WERI-Rb-1 (cell line): ENCODE measurements at regions not wholly inside any gene's neighbourhood (a gene's known extent, or its start where the extent isn't known, plus 50 kb on each side); places are given as distances from the start of the nearest gene placed in this dataset.
"Not testable (repeated sequence)": the region's sequence is repeated elsewhere in the genome, so short reads cannot be mapped to it uniquely, and the experiment has no call there.

Source experiments
- DNase-seq: peaks from one replicate; pipeline ENCODE4 v3.0.0-alpha.2; 2020
- H3K27ac ChIP-seq: fragments of 250-450 bp; sonication (Bioruptor Pico); 2 replicates; pipeline ENCODE4 v1.5.1; 2020; ENCODE audit warnings: mild to moderate bottlenecking, moderate library complexity
- H3K27me3 ChIP-seq: fragments of 250-450 bp; sonication (Bioruptor Pico); 2 replicates; pipeline ENCODE4 v1.5.1; 2021; ENCODE audit warnings: mild to moderate bottlenecking, low read depth, moderate library complexity; ENCODE audit not compliant: insufficient read depth, severe bottlenecking
- H3K36me3 ChIP-seq: fragments of 250-450 bp; sonication (Bioruptor Pico); 2 replicates; pipeline ENCODE4 v1.5.1; 2020; ENCODE audit warnings: mild to moderate bottlenecking, moderate library complexity
- H3K4me3 ChIP-seq: 2 replicates; pipeline ENCODE4 v1.5.1; 2011; ENCODE audit warnings: low read depth, mild to moderate bottlenecking, control low read depth, low read length
- H3K9me3 ChIP-seq: fragments of 250-450 bp; sonication (Bioruptor Pico); 2 replicates; pipeline ENCODE4 v1.5.1; 2021; ENCODE audit warnings: mild to moderate bottlenecking, moderate library complexity; ENCODE audit not compliant: severe bottlenecking
- TF ChIP-seq, protein P1 (sequence below): IDR thresholded peaks from 2 replicates; pipeline ENCODE4 v1.5.1; 2011; ENCODE audit warnings: low read depth, mild to moderate bottlenecking, control low read depth, inconsistent platforms, low read length

DNA sequence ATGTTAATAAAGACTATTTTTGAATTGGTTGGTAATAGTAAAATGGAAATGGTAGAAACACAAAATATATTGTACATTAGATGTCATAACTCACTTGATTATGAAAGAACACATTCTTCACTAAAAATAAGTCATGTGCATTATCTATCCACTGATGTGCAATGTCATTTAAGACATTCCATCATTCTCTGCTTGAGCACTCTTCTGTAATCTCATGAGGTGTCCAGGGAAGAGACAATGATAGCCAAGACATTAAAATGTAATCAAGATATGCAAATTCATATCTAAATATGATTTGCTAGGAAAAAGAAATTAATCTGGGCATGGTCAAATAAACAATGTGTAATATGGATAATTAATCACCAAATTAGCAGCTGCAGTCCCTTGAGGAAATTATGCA, 422.5 kb downstream of the BTG1 start:
- DNase-seq: no peak

DNA sequence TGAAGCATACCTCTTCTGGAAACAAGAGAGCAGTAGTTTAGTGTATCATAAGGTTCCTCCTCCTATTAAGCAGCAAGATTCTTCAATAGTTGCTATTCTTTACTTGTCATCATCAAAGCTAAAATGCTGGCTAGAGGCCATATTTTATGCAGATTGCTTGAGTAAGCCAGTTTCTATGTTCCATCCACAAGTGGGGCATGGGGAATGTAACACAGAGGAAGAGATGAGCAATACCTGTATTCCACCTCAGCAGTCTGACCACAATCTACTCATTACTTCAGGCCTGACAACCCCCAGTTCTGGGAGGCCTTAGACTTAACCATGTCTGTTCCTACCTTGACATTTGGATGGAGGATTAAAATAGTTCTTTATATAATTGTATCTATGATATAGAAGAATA, 423.6 kb downstream of the BTG1 start:
- DNase-seq: no peak
- Histone ChIP-seq H3K36me3 (no peaks in the 10 kb centered on the region), H3K27ac (no peak overlapping the region), H3K9me3 (no peaks in the 10 kb centered on the region), H3K27me3 (no peaks in the 10 kb centered on the region), H3K4me3 (no peak overlapping the region)
- TF ChIP-seq, protein P1, sequence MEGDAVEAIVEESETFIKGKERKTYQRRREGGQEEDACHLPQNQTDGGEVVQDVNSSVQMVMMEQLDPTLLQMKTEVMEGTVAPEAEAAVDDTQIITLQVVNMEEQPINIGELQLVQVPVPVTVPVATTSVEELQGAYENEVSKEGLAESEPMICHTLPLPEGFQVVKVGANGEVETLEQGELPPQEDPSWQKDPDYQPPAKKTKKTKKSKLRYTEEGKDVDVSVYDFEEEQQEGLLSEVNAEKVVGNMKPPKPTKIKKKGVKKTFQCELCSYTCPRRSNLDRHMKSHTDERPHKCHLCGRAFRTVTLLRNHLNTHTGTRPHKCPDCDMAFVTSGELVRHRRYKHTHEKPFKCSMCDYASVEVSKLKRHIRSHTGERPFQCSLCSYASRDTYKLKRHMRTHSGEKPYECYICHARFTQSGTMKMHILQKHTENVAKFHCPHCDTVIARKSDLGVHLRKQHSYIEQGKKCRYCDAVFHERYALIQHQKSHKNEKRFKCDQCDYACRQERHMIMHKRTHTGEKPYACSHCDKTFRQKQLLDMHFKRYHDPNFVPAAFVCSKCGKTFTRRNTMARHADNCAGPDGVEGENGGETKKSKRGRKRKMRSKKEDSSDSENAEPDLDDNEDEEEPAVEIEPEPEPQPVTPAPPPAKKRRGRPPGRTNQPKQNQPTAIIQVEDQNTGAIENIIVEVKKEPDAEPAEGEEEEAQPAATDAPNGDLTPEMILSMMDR: no peak

More for the DNA sequence above, 422.5 kb downstream of the BTG1 start:
- Histone ChIP-seq H3K27ac (no peak overlapping the region), H3K27me3 (no peaks in the 10 kb centered on the region), H3K4me3 (no peak overlapping the region), H3K36me3 (no peaks in the 10 kb centered on the region), H3K9me3 (no peaks in the 10 kb centered on the region)
- TF ChIP-seq, protein P1: no peak

DNA sequence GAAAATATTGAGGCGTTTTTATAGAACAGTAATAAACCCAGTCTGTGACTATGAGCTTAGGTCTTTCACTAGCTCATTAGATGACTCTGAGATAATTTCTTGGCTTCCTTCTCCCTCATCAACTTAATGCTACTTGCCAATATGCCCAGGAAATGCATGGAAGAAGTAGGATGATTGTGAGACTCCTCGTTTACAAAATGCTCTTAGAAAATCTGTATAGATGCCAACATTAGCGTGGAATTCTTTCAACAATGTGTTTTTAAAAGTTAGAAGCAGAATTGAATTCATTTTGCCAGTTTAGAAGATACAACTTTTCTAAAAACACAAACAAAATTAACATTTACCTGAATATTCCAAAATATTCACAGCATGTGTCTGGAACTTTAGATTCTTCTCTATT, 424.6 kb downstream of the BTG1 start:
- no peak overlapping the region for H3K27ac ChIP-seq
- TF ChIP-seq, protein P1: no peak
- H3K27me3 ChIP-seq: no peaks in the 10 kb centered on the region
- H3K4me3 ChIP-seq: no peak overlapping the region
- H3K36me3 ChIP-seq: no peaks in the 10 kb centered on the region
- DNase-seq: no peak
- H3K9me3 ChIP-seq: no peaks in the 10 kb centered on the region

DNA sequence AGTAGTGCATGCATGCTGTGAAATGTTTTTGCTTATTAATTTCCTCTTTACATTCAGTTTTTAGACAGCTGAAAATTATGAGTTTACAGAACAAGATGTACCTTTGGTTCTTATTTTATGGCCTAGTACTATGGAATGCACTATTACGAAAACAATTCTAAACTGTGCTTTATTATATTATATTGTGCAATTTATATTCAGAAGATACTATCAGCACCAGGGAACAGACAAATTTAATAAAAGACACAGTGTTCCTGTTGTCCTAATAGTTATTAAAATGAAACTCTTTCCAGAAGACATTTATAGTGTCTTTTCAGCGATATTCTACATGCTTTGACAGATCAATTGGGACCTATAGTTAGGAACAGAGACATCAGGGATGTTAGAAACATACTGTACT, 427.3 kb downstream of the BTG1 start:
- no peak overlapping the region for H3K27ac ChIP-seq
- no peak overlapping the region for H3K4me3 ChIP-seq
- no peak for DNase-seq
- H3K27me3 ChIP-seq: no peaks in the 10 kb centered on the region
- H3K9me3 ChIP-seq: no peaks in the 10 kb centered on the region
- TF ChIP-seq, protein P1: no peak
- no peaks in the 10 kb centered on the region for H3K36me3 ChIP-seq

DNA sequence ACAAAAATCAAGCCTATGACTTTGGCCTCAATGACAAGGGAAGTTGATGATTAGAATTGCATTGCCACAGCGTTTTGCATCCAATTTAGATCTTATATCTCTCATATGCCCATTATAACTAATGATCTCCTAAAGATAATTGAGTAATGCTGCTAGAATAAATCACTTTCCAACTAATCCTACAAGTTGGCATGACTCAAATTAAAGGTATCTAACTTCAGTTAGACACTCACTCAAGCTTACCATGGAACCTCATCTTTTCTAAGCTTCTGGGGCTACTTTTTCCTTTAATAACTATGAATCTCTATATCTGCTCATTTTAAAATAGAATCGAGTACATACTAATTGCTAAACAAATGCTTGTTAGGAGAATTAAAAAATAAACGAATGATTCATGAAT, 427.8 kb downstream of the BTG1 start:
- no peaks in the 10 kb centered on the region for H3K36me3 ChIP-seq
- no peak overlapping the region for H3K27ac ChIP-seq
- no peaks in the 10 kb centered on the region for H3K27me3 ChIP-seq
- no peak overlapping the region for H3K4me3 ChIP-seq
- DNase-seq: no peak
- H3K9me3 ChIP-seq: no peaks in the 10 kb centered on the region
- TF ChIP-seq, protein P1: no peak

DNA sequence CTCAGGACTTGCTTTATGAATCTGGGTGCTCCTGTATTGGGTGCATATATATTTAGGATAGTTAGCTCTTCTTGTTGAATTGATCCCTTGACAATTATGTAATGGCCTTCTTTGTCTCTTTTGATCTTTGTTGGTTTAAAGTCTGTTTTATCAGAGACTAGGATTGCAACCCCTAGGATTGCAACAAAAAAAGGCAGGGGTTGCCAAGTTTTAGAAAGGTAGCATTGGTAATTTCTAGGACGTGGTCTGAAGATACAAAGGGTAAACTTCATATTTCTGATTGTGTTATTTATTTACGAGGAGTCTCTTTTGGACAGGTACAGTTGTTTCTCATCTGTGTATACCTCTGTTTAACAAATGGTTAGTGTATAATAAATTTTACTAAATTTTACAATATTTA, 433.7 kb downstream of the BTG1 start:
- H3K27ac ChIP-seq, DNase-seq, H3K4me3 ChIP-seq, H3K36me3 ChIP-seq, H3K9me3 ChIP-seq, H3K27me3 ChIP-seq: not testable (repeated sequence)

DNA sequence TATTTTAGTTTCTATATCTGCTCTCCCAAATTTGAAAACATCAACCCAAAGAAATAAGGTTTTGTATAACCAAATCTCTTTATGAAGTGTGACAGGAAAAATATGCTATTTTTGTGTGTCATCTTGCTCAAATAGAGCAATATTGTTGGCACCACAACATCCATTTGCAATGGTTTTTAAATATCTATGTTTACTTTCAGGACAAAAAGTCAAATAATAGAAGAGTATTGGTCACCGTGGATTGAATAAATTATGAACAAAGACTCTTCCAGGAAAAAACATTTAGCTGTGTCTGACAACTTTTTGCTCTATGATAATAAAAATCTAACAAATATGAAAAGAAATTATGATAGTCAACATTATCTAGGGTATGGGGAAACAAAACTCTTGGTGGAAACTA, 439.2 kb downstream of the BTG1 start:
- Histone ChIP-seq H3K9me3 (no peaks in the 10 kb centered on the region), H3K36me3 (no peaks in the 10 kb centered on the region)

More for the DNA sequence above, 439.2 kb downstream of the BTG1 start:
- no peak for DNase-seq
- TF ChIP-seq, protein P1: no peak
- Histone ChIP-seq H3K27ac (no peak overlapping the region), H3K4me3 (no peak overlapping the region), H3K27me3 (no peaks in the 10 kb centered on the region)
